Activated naive CD4-positive, alpha-beta T cell treated with anti-CD3 and anti-CD28 coated beads, Interleukin-2, amount 10 ng/mL, durations not matched to agents 7 days and 5 days (primary cell): ENCODE measurements at regions not wholly inside any gene's neighbourhood (a gene's known extent, or its start where the extent isn't known, plus 50 kb on each side); places are given as distances from the start of the nearest gene placed in this dataset.

Source experiments
- CTCF ChIA-PET: fragments of 350-600 bp; sonication (Branson Sonifier 250); formaldehyde crosslinking; loops from one replicate; lab custom pipeline; 2021; ENCODE audit warnings: antibody characterized with exemption; lab: Charles Lee
- DNase-seq: peaks from one replicate; pipeline ENCODE4 v3.0.0-alpha.2; 2020
- H3K27ac Mint-ChIP-seq: one replicate; pipeline ENCODE4 v1.8.0; 2021; ENCODE audit warnings: mild to moderate bottlenecking, moderate library complexity, mixed read lengths
- H3K27me3 Mint-ChIP-seq: one replicate; pipeline ENCODE4 v1.8.0; 2021; ENCODE audit warnings: mild to moderate bottlenecking, mixed read lengths
- H3K36me3 Mint-ChIP-seq: one replicate; pipeline ENCODE4 v1.8.0; 2021; ENCODE audit warnings: mixed read lengths
- H3K4me1 Mint-ChIP-seq: one replicate; pipeline ENCODE4 v1.8.0; 2021; ENCODE audit warnings: mixed read lengths
- H3K4me3 Mint-ChIP-seq: one replicate; pipeline ENCODE4 v1.8.0; 2021; ENCODE audit warnings: mild to moderate bottlenecking, moderate library complexity, mixed read lengths
- H3K9me3 Mint-ChIP-seq: one replicate; pipeline ENCODE4 v1.8.0; 2021; ENCODE audit warnings: mixed read lengths

DNA sequence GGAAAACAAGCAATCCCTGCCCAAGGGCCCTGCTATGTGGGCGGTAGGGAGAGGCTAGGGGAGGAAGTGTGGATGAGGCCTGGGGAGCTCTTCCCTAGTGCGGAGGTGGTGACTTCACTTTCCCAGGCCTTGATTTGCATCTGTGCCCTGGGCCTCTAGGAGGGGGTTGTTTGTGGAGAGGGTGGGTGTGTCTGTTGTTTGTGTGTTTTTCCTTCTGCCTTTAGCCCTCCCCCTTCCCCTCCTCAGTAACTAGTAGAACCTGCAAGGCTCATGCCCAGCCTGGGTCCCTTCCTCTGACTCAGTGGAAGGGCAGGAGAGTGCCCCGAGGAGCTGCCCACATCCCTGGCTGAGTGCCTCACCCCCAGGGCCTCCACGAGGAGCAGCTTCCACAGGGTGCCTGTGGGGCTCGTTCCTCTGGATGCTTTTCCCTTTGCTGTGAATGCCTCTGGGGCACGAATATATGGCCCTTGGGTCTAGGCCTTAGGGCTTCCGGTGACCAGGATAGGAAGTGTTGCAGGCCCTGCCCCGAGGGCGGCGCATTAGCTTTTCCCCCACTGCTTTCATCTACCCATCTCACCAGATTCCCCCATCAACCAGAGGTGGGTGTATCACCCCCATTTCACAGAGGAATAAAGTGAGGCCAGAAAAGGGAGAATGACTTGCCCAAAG is 89.4 kb upstream of the DUSP5 start:
- Mint-ChIP-seq H3K4me1 (peaks cover 20% of the 10 kb centered on the region), H3K4me3 (no peak overlapping the region), H3K27me3 (peaks cover 60% of the 10 kb centered on the region), H3K27ac (no peak overlapping the region), H3K36me3 (no peaks in the 10 kb centered on the region), H3K9me3 (no peaks in the 10 kb centered on the region)
- CTCF ChIA-PET = interaction anchor here (1.2 to 1.8 kb wide), 2 partner anchors 14 to 54 kb away, joined by 3 to 8 read pairs; no protein-coding TSS in a partner anchor
- no peak for DNase-seq

DNA sequence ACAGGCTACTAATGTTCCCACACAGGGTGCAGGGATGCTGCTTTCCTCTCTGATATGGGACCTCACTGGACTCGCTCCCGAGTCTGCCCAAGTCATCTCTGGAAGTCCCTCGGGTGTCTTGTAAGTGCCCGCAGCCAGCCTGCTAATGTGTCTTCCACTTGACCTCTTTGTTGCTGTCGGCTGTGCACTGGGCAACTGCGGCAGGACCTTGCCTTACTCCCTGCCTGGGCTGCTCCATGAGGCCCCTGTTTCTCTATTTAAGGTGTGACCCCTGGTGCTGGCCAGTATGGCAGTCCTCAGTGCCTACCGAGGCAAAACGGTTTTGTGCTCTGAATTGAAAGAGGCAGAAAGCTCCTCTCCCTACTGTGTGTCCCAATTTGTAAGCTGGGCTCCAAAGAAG is 88.8 kb upstream of the DUSP5 start:
- H3K4me1 Mint-ChIP-seq = peaks cover 26% of the 10 kb centered on the region
- CTCF ChIA-PET = interaction anchor here (1.8 kb wide), 1 partner anchor 54 kb away, joined by 8 read pairs; no protein-coding TSS in a partner anchor
- no peak overlapping the region for H3K4me3 Mint-ChIP-seq
- no peaks in the 10 kb centered on the region for H3K36me3 Mint-ChIP-seq
- no peak overlapping the region for H3K27ac Mint-ChIP-seq
- DNase-seq = no peak
- H3K27me3 Mint-ChIP-seq = peaks cover 54% of the 10 kb centered on the region
- no peaks in the 10 kb centered on the region for H3K9me3 Mint-ChIP-seq

DNA sequence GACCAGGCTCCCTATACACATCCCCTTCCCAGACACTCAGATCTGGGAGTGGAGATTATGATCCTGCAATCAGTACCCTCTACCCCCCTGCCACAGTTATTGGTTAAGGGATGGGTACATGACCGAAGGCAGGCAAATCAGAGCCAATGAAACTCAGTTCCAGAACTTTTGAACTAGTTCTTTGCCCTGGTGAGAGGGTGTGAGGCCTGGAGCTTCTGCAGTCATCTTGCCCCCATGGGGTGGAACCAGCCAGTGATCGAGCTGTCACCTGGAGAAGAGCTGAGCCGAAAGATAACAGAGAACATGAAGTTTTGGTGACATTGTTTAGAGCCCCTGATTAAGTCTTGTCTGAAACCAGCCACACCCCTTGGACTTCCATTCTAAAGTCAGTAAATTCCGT is 88.2 kb upstream of the DUSP5 start:
- H3K9me3 Mint-ChIP-seq = no peaks in the 10 kb centered on the region
- peaks cover 26% of the 10 kb centered on the region for H3K4me1 Mint-ChIP-seq
- no peak overlapping the region for H3K27ac Mint-ChIP-seq
- no peak for DNase-seq
- no peaks in the 10 kb centered on the region for H3K36me3 Mint-ChIP-seq
- peaks cover 52% of the 10 kb centered on the region for H3K27me3 Mint-ChIP-seq
- H3K4me3 Mint-ChIP-seq = no peak overlapping the region
- CTCF ChIA-PET = interaction anchor here (0.6 kb wide), 1 partner anchor 17 kb away, joined by 4 read pairs; no protein-coding TSS in a partner anchor

DNA sequence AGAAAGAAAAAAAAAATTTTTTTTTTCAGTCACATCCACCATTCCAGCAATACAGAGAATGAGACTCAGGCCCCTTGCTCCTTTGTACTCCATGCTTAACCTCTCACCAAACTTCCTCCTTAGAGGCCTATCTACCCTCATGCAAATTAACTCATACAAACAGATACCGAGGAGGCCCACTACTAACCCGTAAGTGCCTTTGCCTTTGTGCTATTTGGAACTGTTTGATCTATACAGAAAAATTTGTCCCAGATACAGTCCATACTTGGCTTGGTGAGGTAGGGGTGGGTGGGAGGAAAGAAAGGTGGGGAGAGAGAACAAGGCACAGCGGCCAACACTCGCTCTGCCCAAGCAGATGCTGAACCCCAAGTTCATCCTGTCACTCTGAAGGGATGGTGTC is 87.8 kb upstream of the DUSP5 start:
- H3K36me3 Mint-ChIP-seq = no peaks in the 10 kb centered on the region
- CTCF ChIA-PET = interaction anchor here (0.6 kb wide), 1 partner anchor 17 kb away, joined by 4 read pairs; no protein-coding TSS in a partner anchor
- peaks cover 47% of the 10 kb centered on the region for H3K27me3 Mint-ChIP-seq
- no peak for DNase-seq
- no peaks in the 10 kb centered on the region for H3K9me3 Mint-ChIP-seq
- H3K4me3 Mint-ChIP-seq = no peak overlapping the region
- peaks cover 31% of the 10 kb centered on the region for H3K4me1 Mint-ChIP-seq
- no peak overlapping the region for H3K27ac Mint-ChIP-seq

DNA sequence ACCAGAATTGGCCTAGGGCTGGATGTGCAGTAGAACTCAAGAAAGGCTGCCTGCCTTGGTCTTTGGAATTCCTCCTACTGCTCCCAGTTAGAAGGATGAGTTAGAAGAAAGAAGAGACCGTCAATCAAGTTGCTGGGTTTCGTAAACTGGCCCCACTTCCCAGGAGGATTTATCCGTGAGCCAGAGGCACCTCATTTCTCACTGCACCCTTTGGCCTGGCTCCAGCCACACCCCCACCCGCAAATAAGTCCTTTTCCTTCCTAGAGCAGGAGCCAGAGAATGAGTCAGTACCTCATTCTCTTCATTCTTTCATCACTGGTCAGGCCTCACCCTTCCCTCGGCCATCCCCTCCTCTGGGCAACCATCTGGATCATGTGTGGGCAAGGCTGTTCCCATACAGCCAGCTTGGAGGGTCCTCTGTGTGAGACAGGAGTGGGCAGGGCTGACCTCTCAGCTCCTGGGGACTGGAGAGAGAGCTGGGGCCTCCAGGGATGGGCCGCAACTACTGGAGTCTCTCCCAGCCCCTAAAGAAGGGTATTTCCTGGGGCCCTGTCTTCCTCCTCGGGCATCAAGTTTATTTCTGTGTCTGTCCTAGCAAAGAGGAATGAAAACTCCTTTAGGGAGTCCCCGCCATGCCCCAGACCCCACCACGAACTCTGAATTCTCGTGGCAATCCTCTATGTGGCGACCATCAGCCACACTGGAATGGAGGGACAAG is 87.2 kb upstream of the DUSP5 start:
- CTCF ChIA-PET = interaction anchor here (0.8 kb wide), 2 partner anchors 14 to 56 kb away, joined by 3 read pairs; no protein-coding TSS in a partner anchor

DNA sequence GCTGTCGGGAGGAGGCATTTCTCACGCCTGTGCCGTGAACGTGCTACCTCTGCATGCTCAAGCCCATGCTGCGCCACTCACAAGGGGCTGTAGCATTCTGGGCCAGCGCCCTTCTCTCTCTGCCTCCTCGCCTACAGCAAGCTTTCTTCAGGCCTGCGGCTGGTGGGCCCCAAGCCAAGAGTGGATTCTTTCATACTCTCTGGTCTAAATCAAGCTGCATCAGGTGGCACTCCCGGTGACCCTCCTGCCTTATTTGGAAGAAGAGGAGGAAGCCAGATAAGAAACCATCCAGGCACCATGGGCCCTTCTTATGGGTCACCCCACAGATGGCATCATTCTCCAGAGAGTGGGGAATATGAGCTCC is 86.7 kb upstream of the DUSP5 start:
- Mint-ChIP-seq H3K4me1 (peaks cover 42% of the 10 kb centered on the region), H3K36me3 (peaks cover 3% of the 10 kb centered on the region)

More for the DNA sequence above, 87.2 kb upstream of the DUSP5 start:
- Mint-ChIP-seq H3K4me1 (peaks cover 36% of the 10 kb centered on the region), H3K27ac (no peak overlapping the region), H3K27me3 (peaks cover 46% of the 10 kb centered on the region), H3K9me3 (no peaks in the 10 kb centered on the region), H3K4me3 (no peak overlapping the region), H3K36me3 (no peaks in the 10 kb centered on the region)
- DNase-seq = no peak

DNA sequence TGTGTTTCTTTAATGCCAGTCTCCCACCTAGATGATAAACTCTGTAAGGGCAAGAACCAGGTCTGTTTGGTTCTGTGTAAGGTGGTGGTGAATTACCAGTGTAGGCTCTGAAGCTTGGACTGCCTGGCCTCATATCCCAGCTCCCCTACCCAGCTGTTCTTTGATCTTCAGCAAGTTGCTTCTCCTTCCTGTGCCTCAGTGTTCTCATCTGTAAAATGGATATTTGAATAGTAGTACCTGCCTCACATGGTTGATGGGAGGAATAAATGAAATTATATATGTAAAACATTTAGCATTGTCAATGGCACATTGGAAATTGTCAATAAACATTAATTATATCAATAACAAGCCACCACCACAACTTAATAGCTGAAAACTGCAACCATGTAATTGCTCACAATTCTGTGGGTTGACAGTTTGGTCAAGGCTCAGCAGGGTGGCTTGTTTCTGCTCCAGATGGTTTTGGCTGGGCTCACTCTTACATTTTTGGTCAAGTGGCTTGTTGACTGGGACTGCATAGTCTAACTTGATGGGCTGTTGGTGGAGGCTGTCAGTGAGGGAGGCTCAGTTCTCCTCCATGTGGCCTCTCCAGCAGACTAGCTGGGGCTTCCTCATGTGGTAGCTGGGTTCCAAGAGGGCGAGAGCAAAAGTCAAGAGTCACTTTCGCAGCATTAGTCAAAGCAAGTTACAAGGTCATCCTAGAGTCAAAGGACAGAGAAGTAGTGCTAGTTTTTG is 84.5 kb upstream of the DUSP5 start:
- Mint-ChIP-seq H3K9me3 (no peaks in the 10 kb centered on the region), H3K27ac (peak overlapping the region; percentile 12), H3K36me3 (peaks cover 3% of the 10 kb centered on the region), H3K4me1 (peaks cover 46% of the 10 kb centered on the region), H3K27me3 (peaks cover 25% of the 10 kb centered on the region), H3K4me3 (no peak overlapping the region)
- CTCF ChIA-PET = interaction anchor here (0.7 to 1.7 kb wide), 4 partner anchors 17 to 132 kb away, joined by 3 to 4 read pairs (median 3); no protein-coding TSS in a partner anchor
- no peak for DNase-seq

More for the DNA sequence above, 86.7 kb upstream of the DUSP5 start:
- CTCF ChIA-PET = interaction anchor here (0.8 kb wide), 2 partner anchors 15 to 56 kb away, joined by 3 read pairs; no protein-coding TSS in a partner anchor
- Mint-ChIP-seq H3K4me3 (no peak overlapping the region), H3K9me3 (no peaks in the 10 kb centered on the region), H3K27me3 (peaks cover 44% of the 10 kb centered on the region), H3K27ac (no peak overlapping the region)
- no peak for DNase-seq

DNA sequence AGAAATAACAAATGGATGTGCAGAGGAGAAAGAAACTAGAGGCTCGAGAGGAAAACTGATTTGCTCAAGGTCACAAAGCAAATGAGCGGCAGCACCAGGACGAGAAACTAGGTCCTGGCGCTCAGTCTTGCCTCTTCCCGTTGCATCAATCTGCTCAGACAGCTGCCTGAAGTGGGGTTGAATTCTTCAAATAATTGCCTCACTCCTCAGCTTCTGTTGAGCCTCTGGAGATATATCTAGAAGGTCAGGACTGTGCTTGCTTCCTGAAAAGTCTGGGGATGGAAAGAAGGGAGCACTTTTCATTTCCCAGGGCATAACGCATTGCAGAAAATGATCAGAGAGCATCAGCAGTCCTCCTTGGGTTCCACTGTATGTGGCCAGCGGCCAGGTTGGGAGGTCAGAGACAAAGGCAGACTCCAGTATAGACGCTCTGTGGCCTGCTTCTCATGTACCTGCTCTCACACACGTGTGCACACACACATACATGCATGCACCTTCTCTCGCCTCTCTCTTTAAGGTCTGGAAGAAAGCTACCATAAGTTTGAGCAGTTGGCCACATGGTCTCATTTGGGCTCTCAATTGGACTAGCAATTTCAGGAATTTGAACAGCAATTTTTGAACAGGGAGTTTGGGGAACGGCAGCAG is 83.7 kb upstream of the DUSP5 start:
- H3K36me3 Mint-ChIP-seq = peaks cover 3% of the 10 kb centered on the region
- H3K4me3 Mint-ChIP-seq = peak overlapping the region; percentile 2
- H3K27ac Mint-ChIP-seq = peak overlapping the region; percentile 88
- H3K9me3 Mint-ChIP-seq = no peaks in the 10 kb centered on the region
- DNase-seq = no peak
- H3K27me3 Mint-ChIP-seq = peaks cover 18% of the 10 kb centered on the region
- H3K4me1 Mint-ChIP-seq = peaks cover 50% of the 10 kb centered on the region
- CTCF ChIA-PET = interaction anchor here (0.7 to 3.2 kb wide), 6 partner anchors 60 to 133 kb away, joined by 3 to 21 read pairs (median 3); partner anchors contain the start of gene DUSP5

DNA sequence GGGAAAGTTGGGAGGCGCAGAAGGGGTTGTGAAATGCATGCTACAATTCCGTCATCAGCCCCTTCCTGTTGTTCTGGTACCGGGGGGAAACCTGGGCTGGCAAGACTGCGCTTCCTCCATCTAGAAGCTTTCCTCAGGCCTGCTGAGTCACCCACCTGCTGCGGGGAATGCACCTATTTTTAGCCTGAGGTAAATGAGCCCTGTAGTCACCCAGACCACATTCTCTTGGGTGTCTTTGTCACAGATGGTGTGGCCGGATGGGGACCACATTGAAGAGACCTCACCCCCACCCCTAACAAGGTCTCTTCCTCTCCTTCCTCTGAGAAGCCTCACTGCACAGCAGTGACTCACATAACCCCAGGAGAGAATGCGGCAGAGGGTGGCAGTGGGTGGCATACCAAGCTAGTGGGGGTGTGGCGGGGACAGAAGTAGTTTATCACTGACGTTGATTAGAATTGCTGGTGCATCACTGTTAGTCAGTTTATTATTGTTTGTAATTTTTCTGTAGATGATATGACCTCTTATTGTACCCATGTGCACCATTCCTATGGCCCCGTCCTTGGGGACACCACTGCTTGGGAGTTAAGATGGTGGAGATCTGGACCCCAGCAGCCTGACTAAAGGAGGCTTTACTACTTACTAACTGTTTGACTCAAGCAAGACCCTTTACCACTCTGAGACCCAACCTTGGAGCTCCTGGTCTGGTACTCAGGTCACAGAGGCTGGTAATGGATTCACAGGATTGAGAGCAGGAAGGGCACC is 83.0 kb upstream of the DUSP5 start:
- Mint-ChIP-seq H3K27ac (peak overlapping the region; percentile 88), H3K4me1 (peaks cover 55% of the 10 kb centered on the region), H3K36me3 (peaks cover 3% of the 10 kb centered on the region), H3K27me3 (peaks cover 18% of the 10 kb centered on the region), H3K4me3 (peak overlapping the region; percentile 13), H3K9me3 (no peaks in the 10 kb centered on the region)
- CTCF ChIA-PET = interaction anchor here (1.0 to 3.2 kb wide), 4 partner anchors 60 to 132 kb away, joined by 3 to 21 read pairs (median 5); partner anchors contain the start of gene DUSP5
- peak; percentile 92 for DNase-seq

DNA sequence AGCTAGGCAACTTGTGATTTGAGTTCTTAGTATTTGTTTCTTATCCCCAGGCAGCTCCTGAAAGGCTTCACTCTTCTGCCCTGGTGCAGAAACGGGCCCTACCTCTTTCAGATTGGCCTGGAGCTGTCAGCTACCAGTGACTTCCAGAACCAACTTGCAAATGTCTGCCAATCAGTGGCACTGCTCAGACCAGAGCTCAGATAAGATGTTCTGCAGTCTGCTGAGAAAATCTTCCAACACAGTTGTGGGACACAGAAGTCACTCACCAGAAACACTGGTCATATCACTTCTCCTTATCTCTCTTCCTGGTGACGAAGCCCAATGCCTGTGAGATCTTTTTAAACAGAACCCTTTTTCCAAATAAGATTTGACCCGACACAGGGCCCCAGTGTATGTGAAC is 81.9 kb upstream of the DUSP5 start:
- H3K4me1 Mint-ChIP-seq = peaks cover 66% of the 10 kb centered on the region

DNA sequence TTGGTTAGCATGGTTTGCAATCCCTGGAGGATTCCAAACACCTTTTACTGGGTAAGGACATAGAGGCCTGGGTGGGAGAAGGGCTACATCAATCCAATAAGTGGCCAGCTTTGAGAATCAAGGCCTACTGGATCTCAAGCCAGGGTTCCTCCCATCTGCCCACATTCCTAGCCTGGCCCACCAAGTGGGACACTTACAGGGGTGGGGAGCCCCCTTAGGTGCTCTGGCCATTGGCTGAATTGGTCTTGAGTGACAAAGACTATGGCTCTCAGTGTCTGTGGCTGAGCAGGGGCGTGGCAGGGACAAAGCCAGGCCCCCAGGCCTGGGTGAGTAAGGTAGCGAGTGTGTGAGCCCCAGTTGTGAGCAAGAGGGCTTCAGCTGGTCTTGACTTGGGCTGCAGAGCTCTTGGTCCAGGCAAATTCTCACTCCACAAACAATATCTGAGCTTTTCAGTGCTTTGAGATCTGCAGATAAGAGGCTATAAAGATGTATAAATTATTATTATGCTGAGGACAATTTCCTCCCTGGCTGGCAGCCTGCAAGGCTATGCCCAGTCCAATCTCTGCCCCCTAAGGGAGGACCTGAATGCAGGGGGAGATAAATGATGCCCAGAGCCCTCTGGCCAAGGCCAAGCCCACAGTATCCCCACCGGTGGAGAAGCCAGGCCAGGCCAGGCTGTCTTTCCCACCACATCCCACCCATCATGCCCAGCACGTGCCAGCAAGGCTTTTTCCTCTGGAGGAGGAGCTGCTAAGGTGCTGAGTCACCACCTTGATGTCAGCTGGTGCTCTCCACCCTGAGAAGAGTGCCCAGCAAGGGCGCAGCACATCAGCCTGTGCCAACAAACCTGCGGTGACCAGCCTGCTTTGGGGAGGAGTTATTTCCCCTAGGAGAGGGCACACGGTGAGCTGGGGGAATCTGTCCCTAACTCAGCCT is 80.7 kb upstream of the DUSP5 start:
- H3K36me3 Mint-ChIP-seq = peaks cover 3% of the 10 kb centered on the region
- no peak for DNase-seq
- CTCF ChIA-PET = interaction anchor here (1.0 to 3.2 kb wide), 7 partner anchors 9 to 87 kb away, joined by 3 to 21 read pairs (median 4); partner anchors contain the start of gene DUSP5
- H3K27ac Mint-ChIP-seq = no peak overlapping the region
- peaks cover 77% of the 10 kb centered on the region for H3K4me1 Mint-ChIP-seq
- H3K27me3 Mint-ChIP-seq = peaks cover 9% of the 10 kb centered on the region
- no peak overlapping the region for H3K4me3 Mint-ChIP-seq
- no peaks in the 10 kb centered on the region for H3K9me3 Mint-ChIP-seq

More for the DNA sequence above, 81.9 kb upstream of the DUSP5 start:
- H3K27ac Mint-ChIP-seq = peak overlapping the region; percentile 50
- peaks cover 12% of the 10 kb centered on the region for H3K27me3 Mint-ChIP-seq
- no peak overlapping the region for H3K4me3 Mint-ChIP-seq
- no peak for DNase-seq
- CTCF ChIA-PET = interaction anchor here (1.0 to 3.2 kb wide), 5 partner anchors 10 to 88 kb away, joined by 3 to 21 read pairs (median 6); partner anchors contain the start of gene DUSP5
- peaks cover 3% of the 10 kb centered on the region for H3K36me3 Mint-ChIP-seq
- H3K9me3 Mint-ChIP-seq = no peaks in the 10 kb centered on the region

DNA sequence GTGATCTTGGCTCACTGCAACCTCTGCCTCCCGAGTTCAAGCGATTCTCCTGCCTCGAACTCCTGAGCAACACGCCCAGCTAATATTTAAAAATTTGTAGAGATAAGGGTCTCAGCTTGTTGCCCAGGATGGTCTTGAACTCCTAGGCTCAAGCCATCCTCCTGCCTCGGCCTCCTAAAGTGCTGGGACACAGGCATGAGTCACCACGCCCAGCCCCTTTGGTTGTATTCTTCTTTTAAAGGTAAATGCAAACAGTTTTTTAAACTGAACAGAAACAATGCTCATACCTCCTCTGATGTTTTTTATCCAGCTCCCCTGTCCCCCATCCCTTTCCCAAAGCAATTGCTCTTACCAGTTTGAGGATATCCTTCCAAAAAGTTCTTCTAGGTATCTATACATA is 79.5 kb upstream of the DUSP5 start:
- H3K4me3 Mint-ChIP-seq = no peak overlapping the region
- H3K27me3 Mint-ChIP-seq = peaks cover 5% of the 10 kb centered on the region
- H3K27ac Mint-ChIP-seq = no peak overlapping the region
- H3K36me3 Mint-ChIP-seq = peaks cover 3% of the 10 kb centered on the region
- CTCF ChIA-PET = interaction anchor here (1.0 to 1.3 kb wide), 3 partner anchors 27 to 86 kb away, joined by 3 to 4 read pairs (median 4); no protein-coding TSS in a partner anchor
- no peaks in the 10 kb centered on the region for H3K9me3 Mint-ChIP-seq
- peaks cover 67% of the 10 kb centered on the region for H3K4me1 Mint-ChIP-seq
- no peak for DNase-seq
